SK-N-SH (cell line): ENCODE measurements at regions not wholly inside any gene's neighbourhood (a gene's known extent, or its start where the extent isn't known, plus 50 kb on each side); places are given as distances from the start of the nearest gene placed in this dataset.

Experiments
- EP300 ChIP-seq, 2 experiments: IDR thresholded peaks; 2 replicates each; pipeline versions ENCODE4 v1.4.0 to v1.6.1; 2012; ENCODE audit warnings: borderline replicate concordance in 1 of 2, low read depth in 1 of 2, low read length in 1 of 2
- FOXJ3 ChIP-seq: sonication (generic); formaldehyde crosslinking; IDR thresholded peaks from 2 replicates; pipeline ENCODE4 v1.5.1; 2020; ENCODE audit warnings: mild to moderate bottlenecking, missing genetic modification reagents
- IRF3 ChIP-seq: fragments of 150-350 bp; IDR thresholded peaks from 2 replicates; pipeline ENCODE4 v1.6.1; 2016; ENCODE audit warnings: mild to moderate bottlenecking, low read depth, low read length
- JUND ChIP-seq: IDR thresholded peaks from 2 replicates; pipeline ENCODE4 v1.4.0; 2012
- REST ChIP-seq: IDR thresholded peaks from 2 replicates; pipeline ENCODE4 v1.6.1; 2012; ENCODE audit warnings: mild to moderate bottlenecking, low read depth, low read length, moderate library complexity
- RFX5 ChIP-seq: IDR thresholded peaks from 2 replicates; pipeline ENCODE4 v1.6.1; 2012; ENCODE audit warnings: mild to moderate bottlenecking, improper control_type of control experiment, low read length
- TAF1 ChIP-seq: IDR thresholded peaks from 2 replicates; pipeline ENCODE4 v1.6.1; 2012; ENCODE audit warnings: low read depth, mild to moderate bottlenecking, low read length, moderate library complexity, borderline replicate concordance
- TF ChIP-seq, protein P1 (sequence below): fragments of 200-600 bp; sonication (generic); IDR thresholded peaks from 2 replicates; pipeline ENCODE4 v1.6.1; 2017; ENCODE audit warnings: antibody characterized with exemption, mild to moderate bottlenecking, moderate library complexity

- no peak for TF ChIP-seq FOXJ3 (CRISPR knock-in tag)
- no peak for TF ChIP-seq RFX5
- TF ChIP-seq, protein P1, sequence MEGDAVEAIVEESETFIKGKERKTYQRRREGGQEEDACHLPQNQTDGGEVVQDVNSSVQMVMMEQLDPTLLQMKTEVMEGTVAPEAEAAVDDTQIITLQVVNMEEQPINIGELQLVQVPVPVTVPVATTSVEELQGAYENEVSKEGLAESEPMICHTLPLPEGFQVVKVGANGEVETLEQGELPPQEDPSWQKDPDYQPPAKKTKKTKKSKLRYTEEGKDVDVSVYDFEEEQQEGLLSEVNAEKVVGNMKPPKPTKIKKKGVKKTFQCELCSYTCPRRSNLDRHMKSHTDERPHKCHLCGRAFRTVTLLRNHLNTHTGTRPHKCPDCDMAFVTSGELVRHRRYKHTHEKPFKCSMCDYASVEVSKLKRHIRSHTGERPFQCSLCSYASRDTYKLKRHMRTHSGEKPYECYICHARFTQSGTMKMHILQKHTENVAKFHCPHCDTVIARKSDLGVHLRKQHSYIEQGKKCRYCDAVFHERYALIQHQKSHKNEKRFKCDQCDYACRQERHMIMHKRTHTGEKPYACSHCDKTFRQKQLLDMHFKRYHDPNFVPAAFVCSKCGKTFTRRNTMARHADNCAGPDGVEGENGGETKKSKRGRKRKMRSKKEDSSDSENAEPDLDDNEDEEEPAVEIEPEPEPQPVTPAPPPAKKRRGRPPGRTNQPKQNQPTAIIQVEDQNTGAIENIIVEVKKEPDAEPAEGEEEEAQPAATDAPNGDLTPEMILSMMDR: no peak
- TF ChIP-seq EP300 (IDR thresholded peaks at IDR 0.05; ENCODE audit: borderline replicate concordance in 1 of 2, low read depth in 1 of 2, low read length in 1 of 2): no peak
- no peak for TF ChIP-seq IRF3
- TF ChIP-seq TAF1: no peak
- TF ChIP-seq JUND: no peak
- TF ChIP-seq REST: no peak
Observed at GRCh38 chr7:35570937-35571336, 124.0 kb downstream of the HERPUD2 start.
